Esophagus squamous epithelium (tissue), 4 donors: ENCODE measurements at regions not wholly inside any gene's neighbourhood (a gene's known extent, or its start where the extent isn't known, plus 50 kb on each side); places are given as distances from the start of the nearest gene placed in this dataset.

Source experiments
- CTCF ChIP-seq, 6 experiments: fragments of 450-650 bp in 4 of 6; fragments of 200-600 bp in 2 of 6; sonication (generic) in 2 of 6; IDR thresholded peaks; one replicate each; pipeline ENCODE4 v1.5.1; 2016 to 2019; ENCODE audit warnings: antibody characterized with exemption in 6 of 6, mild to moderate bottlenecking in 4 of 6, moderate library complexity in 4 of 6
- POLR2A ChIP-seq, 4 donors: fragments of 450-650 bp; IDR thresholded peaks; one replicate each; pipeline ENCODE4 v1.6.1; 2017; ENCODE audit warnings: antibody characterized with exemption in 4 of 4, mild to moderate bottlenecking in 4 of 4, moderate library complexity in 3 of 4

- TF ChIP-seq CTCF (IDR thresholded peaks at IDR 0.05) (no peak), POLR2A (IDR thresholded peaks at IDR 0.05) (no peak)
These were observed 320.2 kb upstream of the GRAMD2B start for GRCh38 chr5:126103050-126103449.
